Renal cortex interstitium (tissue), 11 donors: ENCODE measurements at regions not wholly inside any gene's neighbourhood (a gene's known extent, or its start where the extent isn't known, plus 50 kb on each side); places are given as distances from the start of the nearest gene placed in this dataset.

Source experiments
- DNase-seq, 11 donors: peaks; one replicate each; pipeline ENCODE4 v3.0.0-alpha.2; 2013; ENCODE audit warnings: low read depth in 9 of 11, low spot score in 4 of 11; ENCODE audit errors: extremely low read depth in 1 of 11

DNA sequence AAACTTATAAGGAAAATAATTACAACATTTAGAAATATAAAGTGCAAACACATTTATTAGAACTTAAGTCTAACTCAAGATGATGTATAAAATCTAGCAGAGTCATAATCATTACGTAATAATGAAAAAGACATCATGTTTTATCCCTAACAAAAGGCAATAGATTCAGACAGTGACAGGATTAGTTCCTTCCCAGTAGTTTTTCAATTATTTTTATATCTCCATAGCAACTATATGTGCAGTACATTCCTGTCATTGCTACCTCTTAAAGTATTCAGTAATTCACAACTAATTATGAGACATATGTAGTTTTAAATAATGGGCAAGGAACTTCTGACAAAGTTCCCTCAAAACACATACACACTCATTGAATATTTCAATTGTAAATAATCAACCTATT lies 687.9 kb downstream of the CCDC85A start:
- DNase-seq = no peak

DNA sequence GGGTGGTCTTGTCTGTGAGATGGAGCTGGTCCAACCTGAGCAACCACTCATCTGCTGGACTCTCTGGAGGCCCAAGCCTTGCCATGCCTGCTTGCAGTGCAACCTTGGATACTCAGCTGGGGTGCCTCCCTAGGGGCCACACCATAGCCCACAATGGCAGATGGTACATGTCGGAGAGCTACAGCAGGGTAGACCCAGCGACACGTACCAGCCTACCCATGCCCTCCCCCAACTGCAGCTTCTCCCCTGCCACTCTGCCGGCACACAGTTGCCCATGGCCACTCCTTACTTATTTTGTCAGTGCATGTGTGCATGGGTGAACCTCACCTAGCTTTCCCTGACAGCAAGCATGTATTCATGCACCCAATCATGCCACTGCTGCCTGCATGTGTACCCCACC lies 690.9 kb downstream of the CCDC85A start:
- no peak for DNase-seq

DNA sequence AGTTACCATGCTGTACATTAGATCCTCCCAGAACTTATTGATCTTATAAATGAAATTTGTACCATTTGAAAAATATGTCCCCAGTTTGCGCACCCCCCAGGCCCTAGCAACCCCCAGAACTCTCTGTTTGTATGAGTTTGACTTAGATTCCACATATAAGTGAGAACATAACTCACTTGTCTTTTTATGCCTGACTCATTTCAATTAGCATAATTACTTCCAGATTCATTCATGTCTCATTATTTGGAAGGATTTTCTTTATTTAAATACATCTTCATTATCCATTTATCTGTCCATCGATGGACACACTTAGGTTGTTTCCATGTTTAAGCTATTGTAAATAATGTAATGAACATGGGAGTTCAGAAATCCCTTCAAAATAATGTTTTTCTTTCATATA lies 705.9 kb downstream of the CCDC85A start:
- DNase-seq = no peak

DNA sequence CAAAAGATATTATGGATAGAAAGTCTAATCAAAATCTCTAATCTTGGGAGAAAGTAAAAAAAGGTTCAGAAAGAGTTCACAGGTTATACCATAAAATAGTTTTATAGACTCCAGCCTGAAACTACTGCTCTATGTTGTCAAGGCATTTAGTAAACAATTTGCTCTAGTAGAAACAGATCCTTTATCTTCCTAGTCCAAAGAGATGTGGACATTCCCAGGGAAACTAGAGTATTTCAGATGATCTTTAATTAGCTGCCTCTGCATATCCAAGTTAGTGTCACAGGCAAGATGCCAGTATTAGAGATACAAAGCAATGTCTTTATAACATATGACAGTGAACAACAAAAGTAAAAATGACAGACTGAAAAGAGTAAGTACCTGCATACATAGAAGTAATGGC lies 708.6 kb downstream of the CCDC85A start:
- DNase-seq = no peak

DNA sequence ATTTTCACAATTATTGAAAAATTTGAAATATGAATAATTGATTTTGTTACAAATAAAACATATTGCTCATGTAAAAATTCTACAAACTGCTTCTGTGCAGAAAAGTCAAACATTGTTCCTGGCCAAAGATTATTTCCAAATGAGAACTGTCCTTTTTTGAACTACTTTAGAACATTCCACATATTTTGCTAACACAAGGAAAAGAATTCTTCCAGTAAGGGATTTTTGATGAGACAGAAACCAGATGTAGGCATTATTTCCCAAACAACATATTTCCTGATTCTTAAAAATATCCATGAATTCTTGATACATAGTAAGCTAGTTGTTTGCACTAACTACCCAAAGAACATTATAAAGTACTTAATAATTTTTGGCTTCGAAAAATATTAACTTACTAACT lies 715.2 kb downstream of the CCDC85A start:
- DNase-seq = no peak

DNA sequence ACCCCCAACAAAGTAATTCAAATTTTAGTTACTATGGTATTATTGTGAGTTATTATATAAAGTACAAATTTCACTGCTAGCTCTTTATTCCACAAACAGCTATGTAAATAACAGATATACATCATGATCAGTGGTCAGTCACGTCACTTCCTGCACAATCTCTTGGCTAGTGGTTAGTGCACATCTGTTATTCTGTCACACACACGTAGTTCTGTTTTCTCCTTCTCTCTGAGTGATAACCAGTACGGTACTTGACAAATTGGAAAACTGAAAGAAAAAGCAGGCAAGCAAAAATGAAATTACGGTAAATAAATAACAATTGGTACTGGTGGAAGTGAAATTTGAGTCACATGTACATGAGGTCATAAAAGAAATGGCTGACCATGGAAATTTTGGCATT lies 728.7 kb downstream of the CCDC85A start:
- DNase-seq = no peak

DNA sequence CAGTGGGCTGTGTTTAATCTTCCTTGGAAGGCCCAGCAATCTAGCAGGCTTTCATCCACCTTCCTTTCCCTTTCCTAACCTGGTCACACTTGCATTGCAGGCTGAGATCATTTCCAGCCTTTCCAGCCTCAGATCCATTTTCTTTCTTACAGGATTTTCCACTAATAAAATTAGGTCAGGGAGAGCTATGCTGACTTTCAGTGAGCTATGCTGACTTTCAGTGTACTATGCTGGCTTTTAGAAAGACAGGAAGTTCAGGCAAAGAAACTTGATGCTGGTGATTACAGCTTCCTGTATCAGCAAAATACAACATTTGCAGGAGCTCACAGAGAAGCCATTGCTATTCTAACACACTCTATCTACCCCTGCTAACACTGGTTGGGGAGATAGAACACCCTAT lies 735.0 kb downstream of the CCDC85A start:
- DNase-seq = no peak

DNA sequence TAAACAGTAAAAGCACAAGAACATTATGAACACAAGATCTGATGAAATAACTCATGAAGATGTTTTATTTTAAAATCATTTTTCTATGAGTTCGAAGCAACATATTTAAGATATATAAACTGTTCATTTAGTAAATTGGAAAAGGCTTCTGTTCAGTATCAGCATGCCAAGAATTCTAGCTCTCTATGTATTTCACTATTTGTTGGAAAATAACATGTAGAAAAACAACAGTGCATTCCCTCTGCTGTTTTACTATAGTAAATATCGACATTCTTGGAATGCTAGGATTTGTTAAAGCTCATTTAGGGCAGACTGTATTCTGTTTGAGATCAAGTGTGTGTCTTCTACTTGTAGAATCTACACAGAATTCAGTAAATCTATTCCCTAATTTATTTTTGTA lies 750.2 kb downstream of the CCDC85A start:
- no peak for DNase-seq

DNA sequence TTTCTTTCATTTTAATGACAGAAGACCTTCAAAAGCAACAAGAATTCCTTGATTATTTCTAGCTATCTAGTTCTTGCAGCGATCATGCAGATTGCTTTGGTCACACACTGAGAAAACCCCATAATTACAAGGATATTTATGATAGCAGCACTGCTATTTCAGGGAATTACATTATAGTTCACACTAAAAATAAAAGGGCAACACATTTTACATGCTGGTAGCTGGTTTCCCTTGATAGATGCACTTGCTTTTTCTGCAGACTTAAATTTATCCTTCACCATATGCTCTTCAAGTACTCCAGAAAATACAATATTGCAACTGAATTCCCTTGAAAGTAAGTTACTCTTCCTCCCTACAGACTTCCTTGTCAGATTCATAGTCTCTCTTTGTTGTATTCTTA lies 751.1 kb downstream of the CCDC85A start:
- DNase-seq = no peak

DNA sequence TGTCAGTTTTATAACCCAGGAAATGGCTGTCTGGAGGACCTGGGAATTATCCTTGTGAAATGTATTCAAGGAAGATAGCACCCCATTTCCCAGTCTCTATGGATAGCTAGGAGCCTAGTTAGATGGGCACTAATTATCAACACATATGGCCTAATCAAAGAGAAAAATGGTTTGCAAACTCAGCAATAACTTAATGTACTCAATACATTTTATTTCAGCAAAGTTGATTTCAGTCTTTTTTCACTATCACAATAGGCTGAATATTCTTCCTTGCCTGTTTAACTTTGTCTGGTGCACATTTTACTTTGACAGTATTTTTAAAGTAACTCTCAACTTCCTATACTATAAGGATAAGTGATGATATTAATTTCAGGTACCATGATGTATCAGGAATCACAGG lies 756.3 kb downstream of the CCDC85A start:
- no peak for DNase-seq

DNA sequence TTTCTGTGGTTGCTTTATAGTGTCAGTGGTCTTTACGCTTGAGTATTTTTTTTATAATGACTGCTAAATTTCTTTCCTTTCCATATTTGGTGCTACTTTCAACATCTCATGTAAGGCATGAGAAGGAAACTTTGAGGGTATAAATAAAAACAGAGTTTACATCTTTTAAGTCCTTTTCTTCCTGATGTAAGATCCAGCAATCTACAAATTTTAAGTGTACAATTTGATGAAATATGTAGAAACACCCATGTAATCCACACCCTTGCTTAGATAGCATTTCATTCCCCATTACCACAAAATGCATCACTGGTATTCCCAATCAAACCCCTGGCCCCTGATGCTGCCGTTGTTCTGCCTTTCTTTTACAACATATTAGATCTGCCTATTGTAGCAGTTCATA lies 769.1 kb downstream of the CCDC85A start:
- DNase-seq = no peak

DNA sequence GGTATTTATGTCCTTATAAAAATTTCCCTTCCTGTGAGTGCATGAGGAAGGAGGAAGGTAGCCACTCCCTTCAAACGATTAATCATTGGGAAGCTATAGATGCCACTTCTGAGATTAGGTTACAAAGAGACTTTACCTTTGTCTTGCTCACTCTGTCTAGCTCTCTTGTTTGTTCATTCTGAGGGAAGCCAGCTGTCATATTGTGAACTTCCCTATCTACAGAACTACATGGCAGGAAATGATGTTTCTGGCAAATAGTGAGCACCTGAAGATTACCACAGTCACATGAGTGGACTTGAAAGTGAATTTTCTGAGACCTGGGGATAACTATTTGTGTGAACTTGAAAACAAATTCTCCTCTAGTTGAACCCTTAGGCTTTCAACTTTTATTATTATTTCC lies 776.8 kb downstream of the CCDC85A start:
- peak in 6 of 11 donors; percentile 0 to 11 (median 2) for DNase-seq

DNA sequence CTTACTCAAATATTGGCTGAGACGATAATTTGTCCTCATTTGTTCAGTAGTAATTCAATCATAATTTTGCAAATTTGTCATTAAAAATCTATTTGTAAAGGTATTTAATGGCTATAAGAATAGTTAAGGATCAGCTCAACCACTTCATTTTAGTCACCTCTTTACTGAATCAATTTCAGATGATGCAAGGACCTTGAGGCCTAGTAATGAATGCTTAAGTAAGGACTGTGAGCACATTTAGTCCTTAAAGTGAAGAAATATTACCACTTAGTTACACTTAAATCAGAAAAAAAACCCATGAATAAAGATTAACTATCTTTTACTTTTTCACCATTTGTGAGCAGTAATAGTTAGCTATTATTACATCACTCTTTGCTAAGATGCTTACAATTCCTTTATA lies 778.9 kb downstream of the CCDC85A start:
- DNase-seq = no peak

DNA sequence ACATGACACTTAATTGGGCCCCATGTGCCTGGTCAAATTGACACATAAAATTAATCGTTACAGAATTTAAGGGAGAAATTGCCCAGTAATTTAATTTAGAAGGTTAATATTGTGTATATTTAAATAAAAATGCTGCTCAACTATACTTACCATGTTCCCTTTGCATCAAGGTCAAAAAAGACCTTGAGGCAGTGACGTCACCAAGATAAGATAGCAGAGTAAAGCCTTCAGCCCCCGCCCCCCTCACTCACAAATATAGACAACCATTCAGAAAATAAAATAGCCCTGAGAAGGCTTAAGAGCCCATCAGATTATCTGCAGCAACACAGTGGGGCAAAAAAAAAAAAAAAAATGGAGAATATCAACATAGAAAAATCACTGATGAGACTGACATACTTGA lies 785.7 kb downstream of the CCDC85A start:
- DNase-seq = no peak

DNA sequence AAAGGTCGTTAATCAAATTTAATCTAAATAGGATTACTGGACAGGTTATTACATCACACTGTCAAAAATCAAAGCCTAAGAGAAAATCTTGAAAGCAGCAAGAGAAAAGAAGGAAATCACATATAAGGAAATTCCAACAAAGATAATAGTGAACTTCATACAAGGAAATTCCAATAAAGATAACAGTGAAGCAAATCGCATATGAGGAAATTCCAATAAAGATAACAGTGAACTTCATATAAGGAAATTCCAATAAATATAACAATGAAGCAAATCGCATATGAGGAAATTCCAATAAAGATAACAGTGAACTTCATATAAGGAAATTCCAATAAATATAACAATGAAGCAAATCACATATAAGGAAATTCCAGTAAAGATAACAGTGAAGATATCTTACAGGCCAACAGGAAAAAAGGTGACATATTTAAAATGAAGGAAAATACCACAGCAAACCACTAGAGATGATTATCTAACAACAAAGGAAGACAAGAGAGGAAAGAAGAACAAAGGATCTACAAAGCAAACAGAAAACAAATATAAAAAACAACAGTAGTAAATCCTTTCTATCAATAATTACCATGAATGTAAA lies 787.7 kb downstream of the CCDC85A start:
- no peak for DNase-seq

DNA sequence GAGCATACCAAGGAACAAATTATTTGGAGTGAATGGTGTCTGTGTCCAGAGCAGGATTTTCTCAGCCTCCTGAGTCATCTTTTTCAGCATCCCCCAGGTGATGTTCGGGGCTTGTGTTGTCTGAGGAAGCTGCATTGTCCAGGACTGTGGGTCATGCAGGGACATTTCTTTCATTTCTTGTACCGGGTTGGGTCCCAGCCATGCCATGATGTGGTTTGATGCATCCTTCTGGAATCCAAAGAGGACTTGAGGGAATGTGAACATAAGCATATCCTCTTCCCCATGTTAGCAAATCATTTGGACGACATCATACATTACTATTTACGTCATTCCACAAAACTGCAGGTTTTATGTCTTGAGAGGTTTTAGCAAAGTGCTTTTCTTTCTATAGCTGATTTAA lies 797.8 kb downstream of the CCDC85A start:
- DNase-seq = no peak

DNA sequence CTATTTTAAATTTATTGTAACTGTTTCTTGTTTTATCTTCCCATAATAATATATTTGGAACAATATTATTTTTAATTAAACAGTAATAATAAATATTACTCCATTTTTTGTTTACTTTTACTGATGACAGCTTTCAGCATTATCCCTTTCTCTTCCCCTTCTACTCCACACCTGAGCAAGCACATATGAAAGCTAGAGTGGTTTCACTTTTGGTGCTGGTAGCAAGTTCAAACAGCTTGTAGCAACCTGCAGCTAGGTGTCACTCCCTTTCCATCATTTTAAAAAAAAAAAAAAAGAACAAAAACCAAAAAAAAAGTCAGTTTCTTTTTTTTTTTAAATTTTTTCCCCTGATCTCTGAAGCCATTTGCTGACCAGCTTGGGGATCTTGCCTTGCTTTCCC lies 801.8 kb downstream of the CCDC85A start:
- no peak for DNase-seq

DNA sequence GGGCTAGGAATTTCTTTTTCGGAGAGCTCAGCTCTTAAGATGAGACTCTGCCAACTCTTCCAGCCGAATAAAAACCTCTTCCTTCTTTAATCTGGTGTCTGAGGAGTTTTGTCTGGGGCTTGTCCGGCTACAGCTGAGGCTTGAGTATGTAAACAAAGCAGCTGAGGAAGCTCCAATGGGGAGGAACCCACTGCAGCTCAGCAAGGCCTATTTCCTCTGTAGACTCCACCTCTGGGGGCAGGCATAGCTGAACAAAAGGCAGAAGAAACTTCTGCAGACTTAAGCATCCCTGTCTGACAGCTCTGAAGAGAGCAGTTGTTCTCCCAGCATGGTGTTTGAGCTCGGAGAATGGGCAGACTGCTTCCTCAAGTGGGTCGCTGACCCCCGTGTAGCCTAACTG lies 838.7 kb downstream of the CCDC85A start:
- DNase-seq = no peak

DNA sequence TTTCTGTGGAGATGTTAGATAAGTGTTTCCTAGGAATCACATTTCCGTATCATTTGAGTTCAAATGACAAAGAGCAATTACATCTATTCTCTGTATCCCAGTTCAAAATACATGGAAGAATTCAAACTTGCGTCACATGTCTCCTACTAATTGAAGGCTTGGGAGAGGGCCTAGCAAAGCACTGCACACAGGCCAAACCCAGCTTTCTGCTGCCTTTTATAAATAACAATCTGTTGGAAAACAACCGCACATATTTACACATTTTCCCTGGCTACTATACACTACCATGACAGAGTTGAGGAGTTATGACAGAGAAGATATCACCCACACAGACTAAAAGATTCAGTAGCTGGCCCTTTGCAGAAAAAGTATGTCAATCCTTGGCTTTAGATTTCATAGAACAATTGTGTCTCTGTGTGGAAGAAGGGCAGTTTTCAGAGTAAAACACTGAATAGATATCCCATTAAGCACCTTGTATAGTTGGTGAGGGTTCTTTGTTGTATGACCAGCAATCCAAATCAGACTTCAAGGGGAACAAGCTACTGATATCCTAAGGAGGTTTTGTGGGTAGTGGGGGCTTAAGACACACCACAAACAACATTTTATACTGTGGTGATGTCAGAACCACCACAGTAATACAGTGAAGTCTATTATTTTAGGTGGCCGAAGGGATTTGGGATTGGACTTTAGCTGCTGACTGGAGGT lies 861.3 kb downstream of the CCDC85A start:
- DNase-seq = no peak

DNA sequence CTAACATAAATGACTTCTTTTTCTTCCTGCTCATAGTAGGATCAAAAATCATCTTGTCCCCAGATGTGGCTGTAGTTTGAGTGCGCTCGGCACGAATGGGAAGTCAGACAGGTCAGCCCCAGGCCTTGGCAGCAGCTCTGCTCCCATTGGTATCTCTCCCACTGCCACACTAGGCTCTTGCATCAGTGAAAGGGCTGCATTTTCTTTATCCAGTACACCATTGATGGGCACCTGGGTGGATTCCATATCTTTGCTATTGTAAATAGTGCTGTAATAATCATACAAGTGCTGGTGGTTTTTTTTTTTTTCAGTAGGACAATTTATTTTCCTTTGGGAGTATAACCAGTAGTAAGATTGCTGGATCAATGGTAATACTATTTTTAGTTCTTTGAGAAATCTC lies 865.5 kb downstream of the CCDC85A start:
- no peak for DNase-seq

DNA sequence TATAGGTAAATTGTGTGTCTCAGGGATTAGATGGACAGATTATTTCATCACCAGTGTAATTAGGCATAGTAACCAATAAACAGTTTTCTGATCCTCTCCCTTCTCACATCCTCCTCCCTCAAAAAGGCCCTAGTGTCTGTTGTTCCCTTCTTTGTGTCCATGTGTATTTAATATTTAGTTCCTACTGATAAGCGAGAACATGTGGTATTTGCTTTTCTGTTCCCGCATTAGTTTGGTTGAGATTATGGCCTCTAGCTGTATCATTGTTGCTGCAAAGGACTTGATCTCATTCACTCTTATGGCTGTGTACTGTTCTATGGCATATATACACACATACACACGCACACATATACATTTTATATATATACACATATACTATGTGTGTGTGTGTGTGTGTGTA lies 866.2 kb downstream of the CCDC85A start:
- DNase-seq = no peak
